Kidney tubule cell (primary cell): ENCODE measurements at regions not wholly inside any gene's neighbourhood (a gene's known extent, or its start where the extent isn't known, plus 50 kb on each side); places are given as distances from the start of the nearest gene placed in this dataset.
"Not testable (repeated sequence)": the region's sequence is repeated elsewhere in the genome, so short reads cannot be mapped to it uniquely, and the experiment has no call there.

Experiments
- DNase-seq: peaks from one replicate; pipeline ENCODE4 v3.0.0-alpha.2; 2018; ENCODE audit warnings: low spot score

DNA sequence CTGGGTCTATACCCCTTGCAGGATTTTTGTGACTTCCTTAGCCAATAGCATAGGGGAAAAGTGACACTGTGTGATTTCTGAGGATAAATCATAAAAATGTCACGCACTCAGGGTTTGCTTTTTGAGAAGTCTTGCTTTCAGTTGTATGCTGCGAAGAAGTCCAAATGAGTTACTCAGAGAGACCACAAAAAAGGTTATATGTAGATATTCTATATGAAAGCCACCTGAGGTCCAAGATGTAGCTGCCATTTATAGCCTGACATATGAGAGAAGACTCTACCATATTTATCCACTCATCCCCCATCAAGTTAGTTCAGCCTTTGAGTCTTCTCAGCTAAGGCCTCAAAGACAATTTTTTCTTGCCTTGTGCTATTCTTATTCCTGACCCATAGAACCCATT, 488.3 kb upstream of the MAP2 start:
- DNase-seq = no peak

DNA sequence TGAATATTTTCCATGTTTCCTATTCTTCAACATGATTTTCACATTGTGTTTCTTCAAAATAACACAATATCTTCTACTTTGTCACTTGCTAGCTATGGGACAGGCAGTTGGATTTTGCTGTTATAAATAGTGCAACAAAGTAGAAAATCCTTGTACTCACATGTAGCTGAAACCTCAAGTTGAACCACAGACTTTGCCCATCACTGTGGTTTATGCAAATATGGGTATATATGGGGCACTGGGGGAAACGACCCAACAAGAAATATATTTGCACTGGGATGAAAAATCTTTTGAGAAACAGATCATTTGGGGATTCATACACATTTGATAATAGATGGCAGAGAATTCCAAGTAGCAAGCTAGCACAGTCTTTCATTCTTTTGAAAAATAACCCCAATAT, 486.3 kb upstream of the MAP2 start:
- DNase-seq = no peak

DNA sequence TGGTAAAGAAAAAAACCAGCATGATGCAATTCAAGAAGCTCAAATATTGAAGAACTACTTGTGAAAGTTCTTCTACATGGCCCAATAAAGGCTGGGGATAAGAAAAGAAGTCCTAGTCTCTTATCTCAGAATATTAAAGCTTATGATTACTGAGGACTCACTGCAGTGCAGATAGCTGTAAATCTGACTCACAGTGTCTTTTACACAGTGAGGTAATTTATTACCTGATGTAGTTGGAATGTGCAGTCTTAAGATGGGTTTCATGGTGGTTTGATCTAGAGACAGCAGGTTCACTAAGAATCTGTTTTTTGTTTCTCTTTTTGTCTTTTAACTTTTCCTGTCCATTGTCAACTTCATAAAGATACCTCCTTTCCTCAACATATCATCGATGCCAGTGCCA, 484.0 kb upstream of the MAP2 start:
- peak; percentile 79 for DNase-seq

DNA sequence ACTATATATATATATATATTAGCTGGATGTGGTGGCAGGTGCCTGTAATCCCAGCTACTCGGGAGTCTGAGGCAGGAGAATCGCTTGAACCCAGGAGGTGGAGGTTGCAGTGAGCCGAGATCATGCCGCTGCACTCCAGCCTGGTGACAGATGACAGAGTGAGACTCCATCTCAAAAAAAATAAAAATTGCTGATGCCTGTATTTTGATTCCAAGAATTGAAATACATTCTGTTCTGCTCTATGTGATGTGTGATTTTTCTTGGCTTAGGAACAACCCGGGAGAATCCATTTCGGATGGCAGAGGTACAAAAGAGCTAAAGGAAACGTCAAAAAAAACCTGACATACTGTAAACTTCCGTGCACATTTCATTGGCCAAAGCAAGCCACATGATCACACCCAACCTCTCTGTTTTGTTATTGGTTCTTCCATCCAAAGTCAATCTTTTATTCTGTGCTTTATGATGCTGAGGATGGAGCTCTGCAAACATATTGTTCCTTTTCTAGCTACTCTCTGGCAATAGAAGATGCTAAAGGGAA, 478.1 kb upstream of the MAP2 start:
- DNase-seq = no peak

DNA sequence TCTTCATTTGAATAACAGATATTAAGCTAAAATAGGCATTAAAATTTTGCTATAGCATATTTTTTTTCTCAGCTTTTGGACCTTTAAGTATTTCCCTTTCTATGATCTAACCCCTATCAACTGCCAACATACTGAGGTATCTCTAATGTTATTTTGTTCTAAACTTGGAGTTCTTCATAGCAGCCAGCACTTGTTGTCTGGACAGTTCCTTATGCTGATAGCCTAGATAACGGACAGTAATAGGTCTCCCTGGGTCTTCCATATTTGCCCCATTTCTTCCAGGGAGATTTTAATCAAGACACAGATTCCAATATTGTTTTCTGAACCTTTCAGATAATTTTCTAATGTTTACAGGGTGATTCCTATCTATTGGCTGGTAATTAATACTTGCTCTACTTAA, 475.8 kb upstream of the MAP2 start:
- DNase-seq = no peak

DNA sequence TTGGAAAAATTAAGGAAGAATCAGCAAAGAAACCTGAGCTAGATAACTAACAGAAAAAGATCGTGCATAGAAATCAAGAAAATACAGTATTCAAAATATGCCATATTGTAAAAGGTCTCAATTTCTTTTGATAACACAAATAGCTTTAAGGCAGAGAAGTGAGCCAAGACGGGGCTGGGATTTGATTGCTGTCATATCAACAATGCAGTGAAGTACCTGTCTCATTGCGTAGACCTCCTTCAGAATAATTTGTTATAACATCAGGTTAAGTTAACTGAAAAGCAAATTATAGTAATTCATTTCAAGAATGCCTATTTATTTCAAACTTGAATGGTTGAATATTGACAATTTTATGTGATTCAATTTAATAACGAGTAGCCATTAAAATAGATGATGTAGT, 453.8 kb upstream of the MAP2 start:
- DNase-seq = no peak

DNA sequence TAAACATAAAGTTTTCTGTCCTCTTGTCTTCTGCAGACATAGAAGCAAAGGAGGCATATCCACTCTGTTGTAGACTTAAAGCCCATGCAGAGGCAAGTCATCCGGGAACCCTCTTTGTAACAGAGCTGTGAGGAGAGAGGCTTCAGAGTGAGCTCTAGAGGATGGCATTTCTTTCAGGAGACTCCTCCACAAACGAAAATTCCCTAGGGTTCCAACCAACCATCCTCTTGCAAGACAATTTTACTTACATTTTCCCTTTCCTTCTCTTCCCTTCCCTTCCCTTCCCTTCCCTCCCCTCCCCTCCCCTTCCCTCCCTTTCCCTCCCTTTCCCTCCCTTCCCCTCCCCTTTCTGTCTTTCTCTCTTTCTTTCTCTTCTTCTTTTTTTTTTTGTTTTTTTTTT, 446.3 kb upstream of the MAP2 start:
- no peak for DNase-seq

DNA sequence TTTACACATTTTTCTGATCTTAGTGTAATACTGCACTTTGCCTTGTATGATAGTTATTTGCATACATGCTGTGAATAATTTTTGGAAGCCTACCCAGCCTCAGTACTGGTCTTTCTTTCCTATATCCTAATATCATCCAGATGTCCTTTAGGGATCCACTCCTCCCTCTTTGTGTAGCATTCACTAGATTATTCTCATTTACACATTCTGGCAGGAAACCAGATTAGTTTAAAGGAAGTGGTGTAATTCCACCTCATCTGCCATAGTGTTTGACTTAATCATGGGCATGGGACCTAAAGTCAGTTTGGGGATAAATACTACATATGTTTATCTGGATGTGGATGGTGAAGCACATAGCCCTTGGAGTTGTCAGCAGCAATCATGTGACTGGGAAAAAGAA, 444.9 kb upstream of the MAP2 start:
- no peak for DNase-seq

DNA sequence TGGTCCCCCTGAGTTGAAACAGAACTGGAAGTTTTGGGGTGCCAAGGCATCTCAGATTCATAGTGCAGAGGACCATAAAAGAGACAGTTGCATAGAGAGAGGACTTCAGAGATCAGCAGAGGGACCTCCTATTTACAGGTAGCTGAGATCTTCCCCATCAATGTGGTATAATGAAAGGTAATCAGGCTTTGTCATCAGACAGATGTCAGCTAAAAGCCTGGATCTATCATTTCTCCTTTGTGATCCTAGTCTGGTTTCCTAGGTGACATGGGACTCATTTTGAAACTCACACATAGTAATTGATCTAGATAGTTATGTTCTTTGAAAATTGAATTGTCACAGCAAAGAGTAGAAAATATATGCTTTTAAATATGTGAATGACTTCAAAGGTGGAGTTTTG, 443.5 kb upstream of the MAP2 start:
- DNase-seq = no peak

DNA sequence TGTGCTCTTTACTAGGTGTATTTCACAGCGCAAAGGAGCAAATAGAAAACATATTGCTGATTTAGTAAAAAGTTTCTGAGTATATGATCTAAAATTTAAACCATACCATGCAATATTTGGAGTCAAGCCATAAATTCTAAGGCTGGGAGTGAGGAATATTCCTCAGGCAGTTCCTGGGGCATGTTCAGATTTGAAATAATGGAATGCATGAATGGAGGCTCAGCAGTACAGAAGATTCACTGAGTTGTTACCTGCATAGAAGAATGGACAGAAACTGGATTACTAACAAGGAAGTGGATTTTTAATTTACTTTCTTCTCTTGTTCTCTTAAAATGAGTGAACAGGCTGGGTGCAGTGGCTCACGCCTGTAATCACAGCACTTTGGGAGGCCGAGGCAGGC, 441.0 kb upstream of the MAP2 start:
- no peak for DNase-seq

DNA sequence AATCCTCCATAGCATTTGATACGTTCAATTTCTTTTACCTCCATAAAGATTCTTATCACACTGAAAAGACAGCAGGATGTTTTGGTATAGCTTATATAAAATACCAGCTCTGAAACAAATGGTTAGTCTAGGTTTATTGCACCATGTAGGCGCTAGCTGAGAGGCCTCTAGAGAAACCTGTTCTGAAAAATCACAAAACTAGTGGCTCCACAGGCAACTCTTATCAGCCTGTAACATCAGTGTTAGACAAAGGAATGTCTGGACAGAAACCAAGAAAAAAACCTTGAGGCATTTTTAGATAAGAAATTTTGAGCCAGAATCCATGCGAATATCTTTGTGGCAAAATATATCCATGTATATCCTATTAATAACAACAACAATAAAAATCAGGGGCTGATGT, 440.4 kb upstream of the MAP2 start:
- DNase-seq = no peak

DNA sequence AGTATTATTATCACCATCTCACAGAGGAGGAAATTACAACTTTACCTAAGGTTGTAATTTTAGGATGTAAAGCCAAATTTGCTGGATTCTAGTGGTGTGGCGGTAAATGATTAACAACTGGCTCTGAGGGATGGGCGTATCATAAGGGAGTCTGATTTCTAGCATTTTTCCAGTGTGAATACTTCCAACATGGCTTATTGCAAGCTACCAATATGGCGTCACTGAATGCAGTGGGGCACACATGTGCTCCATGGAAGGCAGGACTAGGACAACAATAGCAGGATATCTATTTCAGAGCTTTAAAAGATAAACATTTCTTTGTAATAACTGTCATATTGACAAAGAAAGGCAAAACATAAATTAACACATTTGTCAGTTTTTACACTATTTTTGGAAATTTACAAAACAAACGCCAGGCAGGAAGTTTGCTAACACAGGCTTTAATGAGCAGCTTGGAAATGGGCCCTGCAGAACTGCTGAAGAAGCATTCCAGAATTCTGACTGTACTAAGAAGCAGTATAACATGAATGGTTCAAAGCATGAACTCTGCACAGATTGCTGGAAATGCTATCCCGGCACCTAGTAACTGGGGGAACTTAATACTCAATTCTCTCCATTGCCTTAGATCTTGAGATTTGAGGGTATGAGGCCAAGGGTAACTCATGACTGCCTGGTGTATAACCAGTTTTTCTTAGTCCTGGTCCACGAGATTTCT, 439.3 kb upstream of the MAP2 start:
- peak; percentile 47 for DNase-seq

DNA sequence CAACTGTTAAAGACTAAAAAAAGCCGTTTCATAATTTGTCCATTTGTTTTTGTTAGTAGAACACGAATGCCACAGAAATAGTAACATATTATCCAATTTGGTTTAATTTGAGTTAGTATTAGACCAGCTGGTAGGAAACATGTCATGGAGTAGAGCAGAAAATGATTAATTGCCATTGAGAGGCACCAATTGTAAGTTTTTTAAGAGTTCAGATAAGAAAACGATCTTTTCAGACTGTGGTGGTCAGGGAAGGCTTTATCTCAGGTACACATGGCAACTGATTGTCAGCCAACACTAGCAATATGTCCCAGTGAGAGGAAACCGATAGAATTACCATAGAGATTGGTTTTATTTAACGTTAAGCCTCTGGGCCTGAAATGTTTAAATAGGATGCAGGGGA, 438.2 kb upstream of the MAP2 start:
- DNase-seq = no peak

DNA sequence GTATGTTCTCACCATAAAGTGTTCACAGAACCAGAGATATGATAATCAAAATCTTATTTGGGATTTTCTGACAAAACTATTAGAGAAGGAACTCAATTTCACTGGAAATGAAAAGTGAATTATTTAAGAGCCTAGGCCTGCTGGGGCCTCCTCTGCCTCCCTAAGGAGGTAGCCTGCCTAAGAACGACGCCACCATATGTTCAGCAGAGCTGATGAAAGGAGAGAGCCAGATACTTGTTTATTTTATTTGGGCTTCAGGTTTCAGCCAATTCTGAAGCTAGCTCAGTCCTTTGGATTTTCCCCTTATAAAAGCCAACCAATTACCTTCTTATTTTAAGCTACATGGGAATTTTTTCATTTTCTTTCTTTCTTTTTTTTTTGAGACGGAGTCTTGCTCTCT, 433.1 kb upstream of the MAP2 start:
- DNase-seq = no peak

DNA sequence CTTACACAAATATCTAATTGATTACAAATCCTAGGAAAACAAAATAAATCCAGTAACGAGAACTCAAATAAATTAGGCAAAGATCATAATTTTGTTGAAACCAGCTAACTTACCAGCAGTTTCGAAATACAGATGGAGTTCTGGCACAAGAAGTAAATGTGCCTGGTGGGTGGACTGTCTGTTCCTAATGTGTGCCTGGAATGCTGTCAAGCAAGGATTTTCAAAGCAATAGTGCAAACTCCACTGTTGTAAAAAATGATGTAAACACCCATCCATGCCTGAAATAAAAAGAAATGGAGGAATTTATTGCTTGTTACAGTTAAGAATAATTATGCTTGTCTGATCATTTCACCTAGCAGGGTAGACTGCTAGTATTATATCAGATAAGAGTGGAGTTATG, 423.9 kb upstream of the MAP2 start:
- no peak for DNase-seq

DNA sequence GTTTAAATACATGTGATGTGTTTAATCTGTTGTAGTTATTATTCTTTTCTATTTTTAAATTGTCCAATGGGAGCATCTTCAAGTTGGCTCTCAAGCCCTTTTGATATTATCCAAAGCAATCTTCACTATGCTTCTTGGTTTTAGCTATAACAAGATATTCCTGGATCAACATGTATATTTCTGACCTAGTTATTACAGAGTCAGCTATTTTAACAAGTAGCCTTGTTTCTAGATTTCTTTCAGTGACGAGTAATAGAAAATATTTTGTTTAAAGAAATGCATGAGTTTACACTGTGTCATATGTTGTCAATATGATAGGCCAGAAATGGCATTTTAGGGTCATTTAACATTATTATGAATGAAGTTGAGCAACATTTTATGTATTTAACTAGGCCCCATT, 421.8 kb upstream of the MAP2 start:
- no peak for DNase-seq

DNA sequence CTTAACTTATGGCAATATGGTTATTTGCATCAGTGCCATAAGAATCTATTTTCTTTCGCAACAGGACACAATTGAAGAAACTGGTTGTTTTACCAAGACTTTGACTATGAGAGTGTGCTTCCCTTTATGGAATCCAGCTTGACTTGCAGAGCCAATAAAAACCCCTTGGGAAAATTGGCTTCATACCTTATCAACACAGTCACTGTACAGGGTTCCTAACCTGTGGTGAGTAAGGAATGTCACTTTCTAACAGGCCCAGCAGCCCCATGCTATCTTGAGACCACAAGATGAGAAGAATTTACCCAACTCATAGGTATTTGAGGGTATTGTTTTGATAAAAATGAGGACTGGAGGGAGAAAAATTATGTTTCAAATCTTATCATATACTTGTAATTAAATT, 418.5 kb upstream of the MAP2 start:
- DNase-seq = peak; percentile 61

DNA sequence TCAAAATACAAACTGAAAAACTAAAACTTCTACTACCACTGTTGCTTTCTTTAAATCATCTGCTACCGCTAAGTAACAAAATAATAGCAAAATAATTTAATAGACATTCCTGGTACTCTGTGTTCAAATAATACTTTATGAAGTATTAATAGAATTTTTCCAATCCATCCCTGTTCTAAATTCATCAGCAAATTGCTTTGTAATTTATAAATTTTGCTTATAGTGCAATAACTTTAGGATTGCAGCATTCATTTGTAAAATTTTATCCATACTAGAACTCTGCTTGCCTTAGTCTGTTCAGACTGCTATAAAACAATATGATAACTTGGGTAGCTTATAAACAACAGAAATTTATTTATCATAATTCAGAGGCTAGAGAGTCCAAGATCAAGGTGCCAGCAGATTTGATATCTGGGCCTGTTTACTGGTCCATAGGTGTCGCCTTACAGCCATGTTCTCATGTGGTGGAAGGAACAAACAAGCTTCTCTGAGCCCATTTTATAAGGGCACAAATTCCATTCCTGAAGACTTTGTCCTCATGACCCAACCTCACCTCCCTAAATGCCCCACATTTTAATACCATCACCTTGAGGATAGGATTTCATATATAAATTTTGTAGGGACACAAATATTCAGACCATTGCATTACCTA, 415.1 kb upstream of the MAP2 start:
- DNase-seq = no peak

DNA sequence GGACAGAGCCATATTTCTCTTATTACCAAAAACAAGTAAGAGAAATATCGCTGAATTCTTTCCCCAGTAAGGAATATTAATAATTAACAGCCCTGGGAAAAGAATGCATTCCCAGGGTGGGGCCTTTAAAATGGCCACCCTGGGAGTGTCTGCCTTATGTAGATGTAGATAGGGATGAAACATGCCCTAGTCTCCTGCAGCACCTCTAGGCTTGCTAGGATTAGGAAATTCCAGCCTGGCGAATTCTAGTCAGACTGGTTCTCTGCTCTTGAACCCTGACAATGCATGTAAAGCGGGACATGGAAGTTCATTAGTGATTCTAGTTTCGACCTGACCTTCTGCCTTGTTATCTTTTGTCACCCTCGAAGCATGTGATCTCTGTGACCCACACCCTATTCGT, 405.2 kb upstream of the MAP2 start:
- DNase-seq = not testable (repeated sequence)

DNA sequence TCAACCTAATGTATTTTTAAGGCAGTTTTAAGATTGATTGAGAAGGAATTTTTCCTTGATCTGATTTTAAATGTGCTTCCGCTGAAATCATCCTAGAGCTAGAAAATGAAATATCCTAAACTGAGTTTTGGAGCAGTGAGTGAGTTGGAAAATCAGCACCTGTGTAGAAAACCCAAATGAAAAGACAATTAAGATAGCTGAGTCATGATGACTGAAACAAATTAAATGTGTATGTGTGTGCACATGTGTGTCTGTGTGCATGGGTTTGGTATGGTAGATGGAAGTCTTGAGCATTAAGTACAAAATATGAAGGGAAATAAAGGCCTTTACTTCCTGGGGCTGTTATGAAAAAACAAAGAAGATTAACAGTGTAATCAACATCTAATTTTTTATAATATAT, 394.6 kb upstream of the MAP2 start:
- DNase-seq = no peak

DNA sequence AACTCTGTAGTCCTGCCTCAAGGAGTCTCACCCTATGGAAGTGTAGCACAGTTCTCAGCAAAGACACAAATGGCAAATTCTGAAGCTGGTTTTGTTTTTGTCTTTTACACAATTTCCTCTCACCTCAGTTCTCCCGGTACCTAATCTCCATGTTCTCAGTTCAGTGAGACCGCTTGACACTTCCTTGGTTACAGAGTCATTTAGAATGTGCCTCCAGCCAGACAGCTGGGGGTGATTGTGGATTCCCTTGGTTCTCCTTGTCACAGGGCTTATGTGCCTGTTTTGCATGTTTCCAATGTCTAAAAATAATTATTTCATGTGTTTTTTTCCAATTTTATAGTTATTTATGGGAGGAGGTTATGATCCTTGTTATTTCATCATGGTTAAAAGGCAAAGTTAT, 379.5 kb upstream of the MAP2 start:
- DNase-seq = no peak

DNA sequence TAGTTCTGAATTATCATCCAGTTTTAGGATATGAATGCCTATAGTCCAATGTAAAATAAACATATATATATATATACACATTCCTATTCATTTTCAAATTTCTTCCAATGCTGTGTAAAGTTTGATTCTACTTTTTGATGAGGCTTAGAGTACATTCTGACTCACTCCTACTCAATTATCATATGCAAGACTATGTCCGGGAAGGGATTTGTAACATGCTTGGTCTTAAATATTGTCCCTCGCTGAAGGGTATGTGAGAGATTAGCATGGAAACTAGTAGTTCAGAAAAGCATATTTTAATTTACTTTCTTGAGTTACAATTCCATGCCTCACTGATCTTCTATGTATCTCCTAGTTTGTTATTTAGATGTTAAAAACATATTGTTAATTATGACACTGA, 377.7 kb upstream of the MAP2 start:
- no peak for DNase-seq

DNA sequence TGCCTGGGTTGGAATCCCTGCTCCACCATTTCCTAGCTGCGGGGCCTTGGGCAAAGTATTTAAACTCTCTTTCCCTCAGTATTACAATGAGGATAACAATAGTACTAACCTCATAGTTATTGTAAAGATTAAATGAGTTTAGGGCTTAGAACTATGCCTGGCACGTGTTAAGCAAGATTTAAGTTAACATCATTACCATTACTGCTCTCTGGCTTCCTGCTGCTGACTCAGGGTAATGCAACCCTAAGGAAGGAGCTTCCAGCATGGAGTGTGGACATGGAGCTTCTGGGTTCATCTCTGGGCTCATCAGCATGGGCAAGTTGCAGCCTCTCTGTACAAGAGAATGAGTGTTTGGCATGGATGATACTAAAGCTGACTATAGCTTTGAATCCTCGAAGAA, 374.2 kb upstream of the MAP2 start:
- DNase-seq = no peak

DNA sequence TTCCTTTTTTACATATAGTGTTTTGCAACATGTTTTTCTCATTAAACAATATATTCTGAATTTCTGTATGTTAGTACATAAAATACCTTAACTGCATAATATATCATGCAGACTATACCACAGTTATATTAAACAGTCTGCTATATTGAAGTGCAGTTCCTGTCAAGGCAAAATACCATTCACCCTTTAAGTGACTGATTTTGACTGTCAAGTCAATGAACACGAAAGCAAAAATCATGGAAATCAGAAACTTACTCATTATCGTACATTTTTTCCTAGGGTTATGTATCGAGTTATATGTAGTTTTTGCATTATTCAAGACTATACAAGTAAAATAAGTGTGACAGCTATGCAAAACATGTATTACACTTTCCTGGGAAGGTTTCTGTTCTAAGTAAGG, 361.6 kb upstream of the MAP2 start:
- DNase-seq = no peak
